ENCODE measurements at regions not wholly inside any gene's neighbourhood (a gene's known extent, or its start where the extent isn't known, plus 50 kb on each side); places are given as distances from the start of the nearest gene placed in this dataset.

DNA sequence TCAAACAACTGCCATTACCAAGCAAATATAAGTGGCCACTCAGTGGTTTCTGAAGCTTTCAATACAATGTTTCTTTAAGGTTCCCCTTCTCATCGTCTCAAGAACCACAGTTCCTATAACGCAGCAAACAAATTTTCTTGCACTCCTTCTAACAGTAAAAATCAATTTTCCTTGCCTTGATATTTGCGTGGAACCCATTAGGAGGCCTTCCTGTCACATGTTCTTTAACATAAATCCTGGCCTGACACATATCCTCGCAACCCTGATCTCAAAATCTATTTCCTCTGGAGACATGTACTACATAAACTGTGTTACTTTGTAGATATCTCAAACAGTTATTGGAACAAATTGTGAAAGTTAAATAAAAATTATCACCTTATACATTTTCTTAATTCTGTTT lies 65.9 kb upstream of the MANEA start:
- no peak for DNase-seq

- no peak for DNase-seq
Observed at GRCh38 chr6:95515975-95516374, 61.4 kb upstream of the MANEA start.

- DNase-seq: no peak
Observed at GRCh38 chr6:95517004-95517403, 60.3 kb upstream of the MANEA start.

GRCh38 chr6:95517568-95517967 lies 59.8 kb upstream of the MANEA start:
- no peak for DNase-seq

- DNase-seq: no peak
Observed at GRCh38 chr6:95518630-95519227, 58.6 kb upstream of the MANEA start.

DNA sequence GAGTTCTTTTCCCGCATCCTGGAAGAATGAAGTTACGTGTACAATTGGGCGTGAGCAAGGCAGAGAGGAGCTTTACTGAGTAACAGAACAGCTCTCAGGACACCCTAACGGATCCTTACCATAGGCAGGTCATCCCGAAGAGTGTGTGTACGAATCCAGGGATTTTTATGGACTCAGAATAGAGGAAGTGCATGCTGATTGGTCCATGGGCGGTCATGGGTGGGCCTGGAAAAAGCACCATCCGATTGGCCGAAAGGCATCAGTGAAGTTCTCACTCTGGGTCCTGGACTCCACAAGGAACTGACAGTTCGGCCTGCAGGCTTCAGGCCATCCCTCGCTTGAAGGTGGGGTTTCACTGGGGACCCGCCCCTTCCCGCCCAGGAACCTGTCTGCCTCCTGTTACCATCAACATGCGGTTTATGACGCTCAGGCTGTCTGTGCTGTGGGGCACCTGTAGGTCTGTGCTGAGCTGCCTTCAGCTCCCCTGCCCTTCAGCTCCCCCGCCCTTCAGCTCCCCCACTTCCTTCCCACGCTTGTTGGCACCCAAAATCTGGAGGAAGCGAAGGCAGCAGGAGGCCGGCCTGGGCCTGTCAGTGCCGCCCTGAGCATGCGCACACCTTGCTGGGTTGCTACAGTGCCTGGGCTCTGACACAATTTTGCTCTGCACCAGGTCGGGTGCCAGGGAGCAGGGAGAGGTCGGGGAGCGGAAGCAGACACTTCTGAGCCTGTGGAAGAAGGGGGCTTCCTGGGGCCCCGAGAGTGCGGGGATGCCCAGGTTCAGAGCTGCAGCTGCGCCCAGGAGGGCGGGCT lies 57.9 kb upstream of the MANEA start:
- no peak for DNase-seq

DNA sequence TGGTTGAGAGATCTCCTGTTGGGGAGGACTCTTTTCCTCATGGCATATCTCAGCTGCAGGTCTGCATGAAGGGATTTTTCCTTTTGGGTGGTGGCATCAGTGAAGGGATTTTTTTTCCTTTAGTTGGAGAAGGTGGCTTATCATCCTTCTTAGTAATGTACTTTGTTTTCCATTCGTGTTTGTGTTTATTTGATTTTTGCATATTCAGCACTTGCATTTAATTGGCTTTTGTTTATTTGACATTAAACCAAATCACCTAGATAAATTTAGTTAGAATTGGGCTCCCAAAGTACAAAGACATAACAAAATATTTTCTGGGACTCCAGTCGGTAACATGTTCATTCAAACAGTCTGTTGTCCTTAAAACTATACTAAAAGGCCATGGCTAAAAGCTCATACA lies 56.2 kb upstream of the MANEA start:
- no peak for DNase-seq

Data from fibroblast of skin of back (primary cell).